MM.1S (cell line): ENCODE measurements at regions not wholly inside any gene's neighbourhood (a gene's known extent, or its start where the extent isn't known, plus 50 kb on each side); places are given as distances from the start of the nearest gene placed in this dataset.

Source experiments
- DNase-seq: peaks from one replicate; pipeline ENCODE4 v3.0.0-alpha.2; 2015
- H2AFZ ChIP-seq: fragments of 300-600 bp; sonication (generic); 2 replicates; pipeline ENCODE4 v1.6.0; 2016; ENCODE audit warnings: antibody characterized with exemption, low read length
- H3F3A ChIP-seq: fragments of 300-600 bp; sonication (generic); 2 replicates; pipeline ENCODE4 v1.6.1; 2016; ENCODE audit warnings: mild to moderate bottlenecking, antibody characterized with exemption, low read length, moderate library complexity, mixed read lengths; ENCODE audit not compliant: insufficient read depth
- H3K27ac ChIP-seq: fragments of 300-600 bp; sonication (generic); 2 replicates; pipeline ENCODE4 v1.5.1; 2016; ENCODE audit warnings: mild to moderate bottlenecking, low read length
- H3K27me3 ChIP-seq: fragments of 300-600 bp; sonication (generic); replicated peaks from 2 replicates; pipeline ENCODE4 v1.6.0; 2016; ENCODE audit warnings: low read length; ENCODE audit not compliant: insufficient read depth
- H3K36me3 ChIP-seq: fragments of 300-600 bp; sonication (generic); replicated peaks from 2 replicates; pipeline ENCODE4 v1.6.1; 2016; ENCODE audit warnings: mild to moderate bottlenecking, low read length, mixed read lengths; ENCODE audit not compliant: insufficient read depth
- H3K4me1 ChIP-seq: fragments of 300-600 bp; sonication (generic); 2 replicates; pipeline ENCODE4 v1.6.1; 2016; ENCODE audit warnings: low read length, mixed read lengths
- H3K4me2 ChIP-seq: fragments of 300-600 bp; sonication (generic); 2 replicates; pipeline ENCODE4 v1.6.0; 2016; ENCODE audit warnings: low read depth, low read length
- H3K4me3 ChIP-seq: fragments of 300-600 bp; sonication (generic); 2 replicates; pipeline ENCODE4 v1.5.1; 2016; ENCODE audit warnings: low read length, mixed read lengths
- H3K79me2 ChIP-seq: fragments of 300-600 bp; sonication (generic); 2 replicates; pipeline ENCODE4 v1.6.1; 2016; ENCODE audit warnings: mixed run types, low read length, mixed read lengths
- H3K9ac ChIP-seq: fragments of 300-600 bp; sonication (generic); 2 replicates; pipeline ENCODE4 v1.6.1; 2016; ENCODE audit warnings: low read length, mixed read lengths
- H3K9me2 ChIP-seq: fragments of 300-600 bp; sonication (generic); replicated peaks from 2 replicates; pipeline ENCODE4 v1.6.1; 2016; ENCODE audit warnings: mild to moderate bottlenecking, low read length, mixed read lengths; ENCODE audit not compliant: insufficient read depth
- H3K9me3 ChIP-seq: fragments of 300-600 bp; sonication (generic); replicated peaks from 2 replicates; pipeline ENCODE4 v1.6.1; 2016; ENCODE audit warnings: mild to moderate bottlenecking, low read length, mixed read lengths; ENCODE audit not compliant: insufficient read depth
- H4K20me1 ChIP-seq: fragments of 300-600 bp; sonication (generic); 2 replicates; pipeline ENCODE4 v1.6.1; 2016; ENCODE audit warnings: mild to moderate bottlenecking, low read length, moderate library complexity, mixed read lengths; ENCODE audit not compliant: insufficient read depth
- EZH2 ChIP-seq: fragments of 300-600 bp; sonication (generic); optimal IDR thresholded peaks from 2 replicates; pipeline ENCODE3; 2017; ENCODE audit warnings: low read depth, mild to moderate bottlenecking, antibody characterized with exemption, low read length, mixed read lengths
- EZH2phosphoT487 ChIP-seq: fragments of 300-600 bp; sonication (generic); IDR thresholded peaks from 2 replicates; pipeline ENCODE4 v1.6.1; 2018; ENCODE audit warnings: antibody characterized with exemption, low read length
- TF ChIP-seq, protein P1 (sequence below): fragments of 300-600 bp; sonication (generic); IDR thresholded peaks from 2 replicates; pipeline ENCODE4 v1.5.1; 2016; ENCODE audit warnings: antibody characterized with exemption, low read length, mixed read lengths

DNA sequence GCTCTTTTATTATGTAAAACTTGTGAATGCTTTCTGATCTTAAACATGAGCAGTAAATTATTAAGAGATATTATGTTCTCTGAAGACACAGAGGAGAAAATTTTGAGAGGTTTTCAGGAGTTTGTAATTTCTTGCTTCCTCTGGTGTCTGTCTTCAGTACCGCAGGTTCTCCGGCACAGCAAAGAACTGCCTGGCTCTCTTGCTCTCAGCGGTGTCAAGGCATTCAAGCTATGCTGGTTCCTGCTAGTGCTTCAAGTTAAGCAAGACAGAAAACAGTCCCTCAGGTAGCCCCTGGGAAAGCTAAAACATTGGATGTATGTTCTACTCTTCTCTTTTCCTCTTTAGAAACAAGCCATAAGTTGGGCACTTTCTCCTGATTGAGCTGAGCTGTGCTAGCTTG lies 120.2 kb upstream of the CENPE start:
- no peak overlapping the region for H2AFZ ChIP-seq
- no peaks in the 10 kb centered on the region for H3K36me3 ChIP-seq
- H3K9me3 ChIP-seq, result no peaks in the 10 kb centered on the region
- H3K9me2 ChIP-seq, result no peaks in the 10 kb centered on the region
- H3F3A ChIP-seq, result no peaks in the 10 kb centered on the region
- H3K4me3 ChIP-seq, result no peak overlapping the region
- DNase-seq, result no peak
- no peaks in the 10 kb centered on the region for H3K27me3 ChIP-seq
- no peak overlapping the region for H3K4me2 ChIP-seq
- H3K4me1 ChIP-seq, result no peaks in the 10 kb centered on the region
- no peak overlapping the region for H3K27ac ChIP-seq
- no peaks in the 10 kb centered on the region for H4K20me1 ChIP-seq
- H3K79me2 ChIP-seq, result no peaks in the 10 kb centered on the region
- no peak overlapping the region for H3K9ac ChIP-seq
- TF ChIP-seq EZH2 (no peak), EZH2phosphoT487 (no peak)
- TF ChIP-seq, protein P1, sequence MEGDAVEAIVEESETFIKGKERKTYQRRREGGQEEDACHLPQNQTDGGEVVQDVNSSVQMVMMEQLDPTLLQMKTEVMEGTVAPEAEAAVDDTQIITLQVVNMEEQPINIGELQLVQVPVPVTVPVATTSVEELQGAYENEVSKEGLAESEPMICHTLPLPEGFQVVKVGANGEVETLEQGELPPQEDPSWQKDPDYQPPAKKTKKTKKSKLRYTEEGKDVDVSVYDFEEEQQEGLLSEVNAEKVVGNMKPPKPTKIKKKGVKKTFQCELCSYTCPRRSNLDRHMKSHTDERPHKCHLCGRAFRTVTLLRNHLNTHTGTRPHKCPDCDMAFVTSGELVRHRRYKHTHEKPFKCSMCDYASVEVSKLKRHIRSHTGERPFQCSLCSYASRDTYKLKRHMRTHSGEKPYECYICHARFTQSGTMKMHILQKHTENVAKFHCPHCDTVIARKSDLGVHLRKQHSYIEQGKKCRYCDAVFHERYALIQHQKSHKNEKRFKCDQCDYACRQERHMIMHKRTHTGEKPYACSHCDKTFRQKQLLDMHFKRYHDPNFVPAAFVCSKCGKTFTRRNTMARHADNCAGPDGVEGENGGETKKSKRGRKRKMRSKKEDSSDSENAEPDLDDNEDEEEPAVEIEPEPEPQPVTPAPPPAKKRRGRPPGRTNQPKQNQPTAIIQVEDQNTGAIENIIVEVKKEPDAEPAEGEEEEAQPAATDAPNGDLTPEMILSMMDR, result no peak

DNA sequence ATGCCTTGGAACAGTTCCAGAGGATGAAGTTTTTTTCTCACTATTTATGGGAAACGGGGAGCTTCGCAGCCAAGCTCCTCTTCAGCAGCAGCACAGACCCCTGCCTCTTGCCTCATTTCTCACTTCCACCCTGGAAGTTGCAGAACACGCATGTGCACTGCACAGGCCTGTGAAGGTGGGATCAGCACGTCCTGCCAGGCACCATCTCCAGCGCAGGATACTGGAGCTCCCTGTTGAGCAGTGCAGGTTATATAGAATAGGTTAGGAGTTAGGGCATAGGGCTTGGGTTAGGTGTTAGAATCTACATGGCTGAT lies 110.1 kb upstream of the CENPE start:
- Histone ChIP-seq H2AFZ (no peak overlapping the region), H3K79me2 (no peaks in the 10 kb centered on the region), H3K9me2 (no peaks in the 10 kb centered on the region), H4K20me1 (no peaks in the 10 kb centered on the region), H3K27me3 (no peaks in the 10 kb centered on the region), H3K9ac (no peak overlapping the region), H3K4me1 (no peaks in the 10 kb centered on the region), H3F3A (no peaks in the 10 kb centered on the region), H3K36me3 (no peaks in the 10 kb centered on the region), H3K4me3 (no peak overlapping the region), H3K27ac (no peak overlapping the region), H3K4me2 (no peak overlapping the region), H3K9me3 (no peaks in the 10 kb centered on the region)
- no peak for DNase-seq
- no peak for TF ChIP-seq EZH2phosphoT487
- no peak for TF ChIP-seq EZH2
- TF ChIP-seq, protein P1, result no peak

DNA sequence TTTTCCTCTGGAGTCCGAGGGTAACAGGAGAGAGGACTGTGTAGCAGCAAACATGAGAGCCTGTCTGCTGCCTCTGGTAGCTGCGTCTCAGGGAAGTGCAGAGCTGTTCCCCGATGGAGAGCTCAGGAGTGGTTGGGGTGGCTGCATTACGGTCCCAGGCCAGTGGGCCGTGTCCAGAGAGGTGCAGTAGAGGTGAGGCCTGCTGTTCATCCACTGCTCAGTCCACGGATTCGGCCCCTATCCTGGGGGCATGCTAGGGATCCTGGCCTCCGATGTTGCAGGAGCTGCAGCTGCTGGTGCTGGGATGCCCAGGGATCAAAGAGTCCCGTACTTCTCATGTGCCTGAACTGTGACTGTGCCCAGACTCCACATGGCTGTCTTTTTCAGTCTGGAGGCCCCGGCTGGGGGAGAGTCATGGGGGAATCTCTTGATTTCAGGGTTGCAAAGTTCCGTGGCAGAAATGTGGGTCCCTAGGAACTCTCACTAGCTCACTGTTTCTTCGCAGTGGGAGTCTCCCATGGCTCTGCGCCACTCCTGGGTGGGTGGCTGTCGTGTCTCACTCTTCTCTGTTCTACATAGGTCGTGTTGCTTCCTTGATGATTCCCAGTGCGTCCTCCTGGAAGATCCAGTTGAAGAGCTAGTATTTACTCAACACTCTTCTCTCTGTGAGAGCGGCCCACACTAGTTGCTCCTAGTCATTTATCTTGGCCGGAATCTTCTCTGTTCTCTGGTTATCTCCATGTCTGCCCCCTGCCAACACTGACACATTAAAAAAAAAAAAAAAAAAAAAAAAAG lies 109.5 kb upstream of the CENPE start:
- Histone ChIP-seq H3K27me3 (no peaks in the 10 kb centered on the region), H4K20me1 (no peaks in the 10 kb centered on the region), H3K4me1 (no peaks in the 10 kb centered on the region), H3K36me3 (no peaks in the 10 kb centered on the region), H3K9ac (no peak overlapping the region), H3K4me2 (no peak overlapping the region), H3K4me3 (no peak overlapping the region), H3K9me3 (no peaks in the 10 kb centered on the region), H3K9me2 (no peaks in the 10 kb centered on the region), H3F3A (no peaks in the 10 kb centered on the region), H3K27ac (no peak overlapping the region), H2AFZ (no peak overlapping the region), H3K79me2 (no peaks in the 10 kb centered on the region)
- DNase-seq, result no peak
- no peak for TF ChIP-seq EZH2phosphoT487
- TF ChIP-seq, protein P1, result no peak
- no peak for TF ChIP-seq EZH2
